CD14-positive monocyte (primary cell): ENCODE measurements at regions not wholly inside any gene's neighbourhood (a gene's known extent, or its start where the extent isn't known, plus 50 kb on each side); places are given as distances from the start of the nearest gene placed in this dataset.

Source experiments
- DNase-seq, 3 donors: peaks; one replicate each; pipeline ENCODE4 v3.0.0-alpha.2; 2011 to 2022
- H2AFZ ChIP-seq: 2 replicates; pipeline ENCODE4 v1.6.0; 2012; ENCODE audit warnings: mild to moderate bottlenecking, low read depth, low read length, inconsistent platforms; ENCODE audit not compliant: insufficient read depth, poor library complexity, severe bottlenecking
- H3K27ac ChIP-seq, 2 donors: 1 replicate in 1 of 2; 2 replicates in 1 of 2; pipeline ENCODE4 v1.5.1; 2012 to 2013; ENCODE audit warnings: low read length in 2 of 2, control low read depth in 1 of 2, inconsistent platforms in 1 of 2, low read depth in 1 of 2, mild to moderate bottlenecking in 1 of 2
- H3K27me3 ChIP-seq, 2 donors: one replicate each; pipeline versions ENCODE4 v1.6.0 to v1.6.1; 2011 to 2013; ENCODE audit warnings: low read length in 2 of 2; ENCODE audit not compliant: control insufficient read depth in 2 of 2, insufficient read depth in 2 of 2
- H3K36me3 ChIP-seq, 2 donors: replicated peaks in 1 of 2; 1 replicate in 1 of 2; 2 replicates in 1 of 2; pipeline versions ENCODE4 v1.5.1 to v1.6.1; 2012 to 2013; ENCODE audit warnings: low read length in 2 of 2, control low read depth in 1 of 2, inconsistent platforms in 1 of 2, mild to moderate bottlenecking in 1 of 2; ENCODE audit not compliant: insufficient read depth in 2 of 2, control insufficient read depth in 1 of 2
- H3K4me1 ChIP-seq, 2 donors: 1 replicate in 1 of 2; 2 replicates in 1 of 2; pipeline versions ENCODE4 v1.5.1 to v1.6.1; 2012 to 2013; ENCODE audit warnings: low read length in 2 of 2, control low read depth in 1 of 2, inconsistent platforms in 1 of 2, mild to moderate bottlenecking in 1 of 2, moderate library complexity in 1 of 2; ENCODE audit not compliant: insufficient read depth in 2 of 2, control insufficient read depth in 1 of 2
- H3K4me2 ChIP-seq: replicated peaks from 2 replicates; pipeline ENCODE3; 2012; ENCODE audit warnings: low read length, moderate library complexity, mild to moderate bottlenecking; ENCODE audit not compliant: poor library complexity, severe bottlenecking; ENCODE audit errors: extremely low read depth
- H3K4me3 ChIP-seq, 3 experiments: fragments of 200-600 bp in 1 of 3; sonication (generic) in 1 of 3; replicated peaks in 1 of 3; 1 replicate in 2 of 3; 2 replicates in 1 of 3; pipeline ENCODE4 v1.5.1; 2011 to 2013; ENCODE audit warnings: low read length in 3 of 3, mild to moderate bottlenecking in 3 of 3, control low read depth in 2 of 3, low read depth in 2 of 3, inconsistent platforms in 1 of 3, moderate library complexity in 1 of 3
- H3K79me2 ChIP-seq: 2 replicates; pipeline ENCODE4 v1.6.0; 2012; ENCODE audit warnings: mild to moderate bottlenecking, control low read depth, inconsistent platforms, low read length, moderate library complexity; ENCODE audit not compliant: insufficient read depth
- H3K9ac ChIP-seq: 2 replicates; pipeline ENCODE4 v1.6.0; 2017; ENCODE audit warnings: low read length, mild to moderate bottlenecking; ENCODE audit not compliant: insufficient read depth, poor library complexity, severe bottlenecking
- H3K9me3 ChIP-seq, 2 donors: replicated peaks in 1 of 2; 1 replicate in 1 of 2; 2 replicates in 1 of 2; pipeline versions ENCODE4 v1.5.1 to v1.6.1; 2012 to 2013; ENCODE audit warnings: low read length in 2 of 2, control low read depth in 1 of 2; ENCODE audit not compliant: control insufficient read depth in 1 of 2, insufficient read depth in 1 of 2
- H4K20me1 ChIP-seq: 2 replicates; pipeline ENCODE4 v1.6.0; 2012; ENCODE audit warnings: mild to moderate bottlenecking, low read length, control low read depth, moderate library complexity; ENCODE audit not compliant: insufficient read depth
- H3K27ac Mint-ChIP-seq, 7 donors: one replicate each; pipeline ENCODE4 v1.8.0; 2020; ENCODE audit warnings: mild to moderate bottlenecking in 7 of 7, mixed read lengths in 7 of 7, moderate library complexity in 6 of 7, inconsistent platforms in 2 of 7
- H3K27me3 Mint-ChIP-seq, 3 donors: one replicate each; pipeline ENCODE4 v1.8.0; 2021 to 2022; ENCODE audit warnings: low read depth in 3 of 3, mild to moderate bottlenecking in 3 of 3, mixed read lengths in 3 of 3, moderate library complexity in 3 of 3, inconsistent platforms in 1 of 3
- H3K36me3 Mint-ChIP-seq, 2 donors: one replicate each; pipeline ENCODE4 v1.8.0; 2020; ENCODE audit warnings: mixed read lengths in 2 of 2, inconsistent platforms in 1 of 2, mild to moderate bottlenecking in 1 of 2
- H3K4me1 Mint-ChIP-seq: one replicate; pipeline ENCODE4 v1.8.0; 2020; ENCODE audit warnings: mild to moderate bottlenecking, mixed read lengths
- H3K4me3 Mint-ChIP-seq, 2 donors: one replicate each; pipeline ENCODE4 v1.8.0; 2020; ENCODE audit warnings: mild to moderate bottlenecking in 2 of 2, mixed read lengths in 2 of 2, moderate library complexity in 1 of 2
- H3K9me3 Mint-ChIP-seq, 7 donors: one replicate each; pipeline ENCODE4 v1.8.0; 2020 to 2022; ENCODE audit warnings: mixed read lengths in 7 of 7, mild to moderate bottlenecking in 6 of 7, moderate library complexity in 6 of 7, inconsistent platforms in 2 of 7
- CTCF ChIP-seq: fragments of 200-600 bp; IDR thresholded peaks from one replicate; pipeline ENCODE4 v1.8.0; 2022; ENCODE audit warnings: antibody characterized with exemption, mild to moderate bottlenecking
- WGBS: methylation state at CpG from one replicate; pipeline ENCODE4 v1.1.5; 2013; ENCODE audit warnings: missing lambda C conversion rate; ENCODE audit not compliant: insufficient coverage; 5-methylcytosine and 5-hydroxymethylcytosine counted together
- intact Hi-C, 2 donors: fragments of 100-400 bp; cut with micrococcal nuclease; formaldehyde crosslinking; loops; one replicate each; pipeline versions ENCODE4 v1.15.0 to v1.15.1; 2023

DNA sequence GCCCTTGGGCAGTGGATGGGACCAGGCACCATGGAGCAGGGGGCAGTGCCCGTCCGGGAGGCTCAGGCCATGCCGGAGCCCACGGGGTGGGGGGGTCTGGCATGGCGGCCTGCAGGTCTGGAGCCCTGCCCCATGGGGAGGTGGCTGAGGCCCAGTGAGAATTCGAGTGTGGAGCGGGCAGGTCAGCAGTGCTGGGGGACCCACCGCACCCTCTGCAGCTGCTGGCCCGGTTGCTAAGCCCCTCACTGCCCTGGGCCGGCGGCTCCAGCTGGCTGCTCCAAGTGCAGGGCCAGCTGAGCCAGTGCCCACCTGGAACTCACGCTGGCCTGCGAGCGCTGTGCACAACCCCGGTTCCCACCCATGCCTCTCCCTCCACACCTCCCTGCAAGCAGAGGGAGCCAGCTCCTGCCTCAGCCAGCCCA lies 1157.9 kb upstream of the ADGRL3 start:
- Histone ChIP-seq H2AFZ (no peak overlapping the region), H3K9ac (no peak overlapping the region), H3K27ac (no peak overlapping the region), H3K4me1 (no peaks in the 10 kb centered on the region), H3K4me3 (no peak overlapping the region), H3K9me3 (peaks cover 22 to 30% of the 10 kb centered on the region in 2 donors), H3K27me3 (no peaks in the 10 kb centered on the region), H4K20me1 (no peaks in the 10 kb centered on the region), H3K36me3 (no peaks in the 10 kb centered on the region), H3K79me2 (no peaks in the 10 kb centered on the region), H3K4me2 (no peak overlapping the region)
- no peak overlapping the region for H3K4me3 Mint-ChIP-seq
- peaks cover 3 to 17% (median 7%) of the 10 kb centered on the region in 7 donors for H3K9me3 Mint-ChIP-seq
- 94% methylated on average over 13 of the region's 15 CpGs for WGBS
- intact Hi-C loops, result no loop called here
- H3K4me1 Mint-ChIP-seq, result no peaks in the 10 kb centered on the region
- no peak for TF ChIP-seq CTCF
- no peaks in the 10 kb centered on the region for H3K27me3 Mint-ChIP-seq
- no peak overlapping the region for H3K27ac Mint-ChIP-seq
- H3K36me3 Mint-ChIP-seq, result no peaks in the 10 kb centered on the region
- DNase-seq, result no peak

DNA sequence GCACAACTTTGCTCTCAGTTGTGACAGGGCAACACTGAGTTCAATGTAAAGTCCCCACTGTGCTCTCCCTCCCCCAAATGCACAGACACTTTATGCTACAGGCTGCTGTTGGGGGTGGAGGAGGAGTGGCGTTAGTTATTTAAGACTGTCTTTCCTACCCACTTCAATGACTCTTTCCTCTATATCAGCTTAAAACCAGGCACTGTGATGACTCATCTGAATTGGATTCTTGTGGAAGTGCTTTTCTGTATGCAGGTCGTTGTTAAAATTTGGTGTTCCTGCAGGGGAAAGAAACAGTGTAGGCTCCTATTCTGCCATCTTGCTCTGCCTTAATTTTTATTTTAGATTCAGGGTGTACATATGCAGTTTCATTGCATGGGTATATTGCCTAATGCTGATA lies 1157.2 kb upstream of the ADGRL3 start:
- intact Hi-C loops, result no loop called here
- no CpG with 5 or more reads among the region's 2 CpGs for WGBS
- H3K27ac ChIP-seq, result no peak overlapping the region
- no peaks in the 10 kb centered on the region for H4K20me1 ChIP-seq
- H3K9me3 Mint-ChIP-seq, result peaks cover 3 to 17% (median 8%) of the 10 kb centered on the region in 7 donors
- H3K27me3 Mint-ChIP-seq, result no peaks in the 10 kb centered on the region
- H3K4me1 Mint-ChIP-seq, result no peaks in the 10 kb centered on the region
- H3K9ac ChIP-seq, result no peak overlapping the region
- no peaks in the 10 kb centered on the region for H3K27me3 ChIP-seq
- no peaks in the 10 kb centered on the region for H3K36me3 ChIP-seq
- peaks cover 22 to 30% of the 10 kb centered on the region in 2 donors for H3K9me3 ChIP-seq
- H3K27ac Mint-ChIP-seq, result no peak overlapping the region
- no peak overlapping the region for H3K4me2 ChIP-seq
- DNase-seq, result no peak
- H3K36me3 Mint-ChIP-seq, result no peaks in the 10 kb centered on the region
- no peaks in the 10 kb centered on the region for H3K4me1 ChIP-seq
- no peak overlapping the region for H2AFZ ChIP-seq
- H3K4me3 Mint-ChIP-seq, result no peak overlapping the region
- no peak overlapping the region for H3K4me3 ChIP-seq
- no peak for TF ChIP-seq CTCF
- H3K79me2 ChIP-seq, result no peaks in the 10 kb centered on the region
